Lower leg skin (tissue), 3 donors: ENCODE measurements at regions not wholly inside any gene's neighbourhood (a gene's known extent, or its start where the extent isn't known, plus 50 kb on each side); places are given as distances from the start of the nearest gene placed in this dataset.

Source experiments
- POLR2A ChIP-seq, 2 donors: fragments of 450-650 bp; IDR thresholded peaks; one replicate each; pipeline ENCODE4 v1.6.1; 2016 to 2017; ENCODE audit warnings: antibody characterized with exemption in 2 of 2, mild to moderate bottlenecking in 1 of 2, moderate library complexity in 1 of 2
- TF ChIP-seq, protein P1 (sequence below), 3 donors: fragments of 450-650 bp; IDR thresholded peaks; one replicate each; pipeline ENCODE4 v1.5.1; 2016; ENCODE audit warnings: antibody characterized with exemption in 3 of 3, mild to moderate bottlenecking in 3 of 3, moderate library complexity in 2 of 3

DNA sequence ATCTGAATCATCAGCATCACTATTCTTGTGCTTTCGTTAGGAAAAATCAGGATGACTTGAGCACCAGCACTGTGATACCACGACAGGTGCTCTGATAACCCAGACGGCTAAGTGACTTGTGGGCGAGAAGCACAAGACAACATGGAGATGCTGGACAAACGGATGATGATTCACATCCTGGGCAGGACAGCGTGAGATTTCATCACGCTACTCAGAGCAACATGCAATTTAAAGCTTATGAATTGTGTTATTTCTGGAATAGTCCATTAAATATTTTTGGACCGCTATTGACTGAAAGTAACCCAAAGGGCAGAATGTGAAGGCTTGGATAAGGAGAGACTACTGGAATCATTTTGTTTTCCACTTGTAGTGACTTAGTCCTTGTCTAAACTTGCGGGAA lies 114.8 kb upstream of the DAPK1 start:
- TF ChIP-seq, protein P1, sequence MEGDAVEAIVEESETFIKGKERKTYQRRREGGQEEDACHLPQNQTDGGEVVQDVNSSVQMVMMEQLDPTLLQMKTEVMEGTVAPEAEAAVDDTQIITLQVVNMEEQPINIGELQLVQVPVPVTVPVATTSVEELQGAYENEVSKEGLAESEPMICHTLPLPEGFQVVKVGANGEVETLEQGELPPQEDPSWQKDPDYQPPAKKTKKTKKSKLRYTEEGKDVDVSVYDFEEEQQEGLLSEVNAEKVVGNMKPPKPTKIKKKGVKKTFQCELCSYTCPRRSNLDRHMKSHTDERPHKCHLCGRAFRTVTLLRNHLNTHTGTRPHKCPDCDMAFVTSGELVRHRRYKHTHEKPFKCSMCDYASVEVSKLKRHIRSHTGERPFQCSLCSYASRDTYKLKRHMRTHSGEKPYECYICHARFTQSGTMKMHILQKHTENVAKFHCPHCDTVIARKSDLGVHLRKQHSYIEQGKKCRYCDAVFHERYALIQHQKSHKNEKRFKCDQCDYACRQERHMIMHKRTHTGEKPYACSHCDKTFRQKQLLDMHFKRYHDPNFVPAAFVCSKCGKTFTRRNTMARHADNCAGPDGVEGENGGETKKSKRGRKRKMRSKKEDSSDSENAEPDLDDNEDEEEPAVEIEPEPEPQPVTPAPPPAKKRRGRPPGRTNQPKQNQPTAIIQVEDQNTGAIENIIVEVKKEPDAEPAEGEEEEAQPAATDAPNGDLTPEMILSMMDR (IDR thresholded peaks at IDR 0.05), result no peak
- no peak for TF ChIP-seq POLR2A (IDR thresholded peaks at IDR 0.05)
